Liver (tissue), 8 donors: ENCODE measurements at regions not wholly inside any gene's neighbourhood (a gene's known extent, or its start where the extent isn't known, plus 50 kb on each side); places are given as distances from the start of the nearest gene placed in this dataset.

Source experiments
- DNase-seq: peaks from one replicate; pipeline ENCODE4 v3.0.0-alpha.2; 2017; ENCODE audit warnings: low spot score
- H3K27ac ChIP-seq, 2 donors: one replicate each; pipeline ENCODE4 v1.7.0; 2013; ENCODE audit warnings: inconsistent platforms in 2 of 2, low read length in 2 of 2, control low read depth in 1 of 2, low read depth in 1 of 2, mild to moderate bottlenecking in 1 of 2
- H3K27me3 ChIP-seq, 4 donors: one replicate each; pipeline versions ENCODE4 v1.6.1 to v1.7.0; 2013; ENCODE audit warnings: low read length in 3 of 4, inconsistent platforms in 1 of 4, mild to moderate bottlenecking in 1 of 4, moderate library complexity in 1 of 4; ENCODE audit not compliant: control insufficient read depth in 4 of 4, insufficient read depth in 4 of 4
- H3K36me3 ChIP-seq, 4 donors: one replicate each; pipeline versions ENCODE4 v1.6.1 to v1.7.0; 2013; ENCODE audit warnings: low read length in 3 of 4, mild to moderate bottlenecking in 3 of 4, low read depth in 1 of 4, moderate library complexity in 1 of 4; ENCODE audit not compliant: control insufficient read depth in 4 of 4, insufficient read depth in 3 of 4
- H3K4me1 ChIP-seq, 4 donors: one replicate each; pipeline versions ENCODE4 v1.6.1 to v1.7.0; 2013; ENCODE audit warnings: low read length in 3 of 4, mild to moderate bottlenecking in 3 of 4, moderate library complexity in 1 of 4; ENCODE audit not compliant: control insufficient read depth in 4 of 4, insufficient read depth in 4 of 4
- H3K4me3 ChIP-seq, 3 donors: one replicate each; pipeline versions ENCODE4 v1.6.1 to v1.7.0; 2013; ENCODE audit warnings: low read length in 3 of 3, control low read depth in 1 of 3, low read depth in 1 of 3, mild to moderate bottlenecking in 1 of 3
- H3K9ac ChIP-seq, 2 donors: one replicate each; pipeline ENCODE4 v1.7.0; 2013; ENCODE audit warnings: low read length in 2 of 2, mild to moderate bottlenecking in 2 of 2, moderate library complexity in 2 of 2, control low read depth in 1 of 2, low read depth in 1 of 2
- H3K9me3 ChIP-seq, 4 donors: one replicate each; pipeline versions ENCODE4 v1.6.1 to v1.7.0; 2013; ENCODE audit warnings: low read length in 3 of 4; ENCODE audit not compliant: control insufficient read depth in 4 of 4
- ATF3 ChIP-seq: IDR thresholded peaks from 2 replicates; pipeline ENCODE4 v1.6.1; 2016; ENCODE audit warnings: antibody characterized with exemption
- CTCF ChIP-seq: fragments of 150-350 bp; IDR thresholded peaks from 2 replicates; pipeline ENCODE4 v1.5.1; 2017; ENCODE audit warnings: improper control_type of control experiment, low read depth, low read length; ENCODE audit not compliant: missing input control
- EGR1 ChIP-seq, 2 donors: IDR thresholded peaks; 2 replicates each; pipeline ENCODE4 v1.6.1; 2016 to 2018; ENCODE audit warnings: antibody characterized with exemption in 2 of 2, low read depth in 2 of 2
- FOXA1 ChIP-seq: IDR thresholded peaks from 2 replicates; pipeline ENCODE4 v1.6.1; 2016; ENCODE audit warnings: antibody characterized with exemption
- FOXA2 ChIP-seq: IDR thresholded peaks from 2 replicates; pipeline ENCODE4 v1.6.1; 2016; ENCODE audit warnings: antibody characterized with exemption
- GABPA ChIP-seq, 2 donors: IDR thresholded peaks in 1 of 2; conservative IDR thresholded peaks in 1 of 2; 2 replicates each; pipeline ENCODE4 v1.6.1; 2016; ENCODE audit warnings: antibody characterized with exemption in 2 of 2, mild to moderate bottlenecking in 1 of 2, moderate library complexity in 1 of 2
- HNF4A ChIP-seq, 2 donors: conservative IDR thresholded peaks; 2 replicates each; pipeline ENCODE4 v1.6.1; 2016; ENCODE audit warnings: antibody characterized with exemption in 2 of 2, mild to moderate bottlenecking in 2 of 2
- HNF4G ChIP-seq: IDR thresholded peaks from 2 replicates; pipeline ENCODE4 v1.6.1; 2016; ENCODE audit warnings: antibody characterized with exemption
- JUND ChIP-seq, 2 donors: IDR thresholded peaks; 2 replicates each; pipeline ENCODE4 v1.6.1; 2016; ENCODE audit warnings: antibody characterized with exemption in 2 of 2
- MAX ChIP-seq: IDR thresholded peaks from 2 replicates; pipeline ENCODE4 v1.6.1; 2016; ENCODE audit warnings: antibody characterized with exemption
- NR2F2 ChIP-seq: IDR thresholded peaks from 2 replicates; pipeline ENCODE4 v1.6.1; 2016; ENCODE audit warnings: antibody characterized with exemption
- RAD21 ChIP-seq, 2 donors: IDR thresholded peaks; 2 replicates each; pipeline ENCODE4 v1.6.1; 2016; ENCODE audit warnings: antibody characterized with exemption in 2 of 2, mild to moderate bottlenecking in 2 of 2
- REST ChIP-seq: IDR thresholded peaks from 2 replicates; pipeline ENCODE4 v1.6.1; 2016; ENCODE audit warnings: antibody characterized with exemption, mild to moderate bottlenecking
- RXRA ChIP-seq, 2 donors: IDR thresholded peaks; 2 replicates each; pipeline ENCODE4 v1.6.1; 2017 to 2018; ENCODE audit warnings: antibody characterized with exemption in 2 of 2, mild to moderate bottlenecking in 1 of 2
- SP1 ChIP-seq: IDR thresholded peaks from 2 replicates; pipeline ENCODE4 v1.6.1; 2018; ENCODE audit warnings: antibody characterized with exemption, mild to moderate bottlenecking
- TAF1 ChIP-seq: conservative IDR thresholded peaks from 2 replicates; pipeline ENCODE4 v1.6.1; 2016; ENCODE audit warnings: antibody characterized with exemption, mild to moderate bottlenecking
- YY1 ChIP-seq: IDR thresholded peaks from 2 replicates; pipeline ENCODE4 v1.6.1; 2016; ENCODE audit warnings: antibody characterized with exemption, mild to moderate bottlenecking
- ZBTB33 ChIP-seq: IDR thresholded peaks from 2 replicates; pipeline ENCODE4 v1.6.1; 2016; ENCODE audit warnings: antibody characterized with exemption
- WGBS: extraction: QIAGEN DNeasy Blood & Tissue Kit; methylation state at CpG from one replicate; pipeline ENCODE4 v1.1.7; 2013; 5-methylcytosine and 5-hydroxymethylcytosine counted together
- donor health status: healthy.
- donor health status: healthy.
- donor health status: healthy.
- donor health status: healthy.
- donor health status: healthy.

- Histone ChIP-seq H3K4me1 (no peaks in the 10 kb centered on the region), H3K9ac (no peak overlapping the region), H3K27ac (no peak overlapping the region), H3K4me3 (no peak overlapping the region), H3K9me3 (no peaks in the 10 kb centered on the region), H3K36me3 (no peaks in the 10 kb centered on the region), H3K27me3 (no peaks in the 10 kb centered on the region)
- no peak for DNase-seq
- WGBS: 61% methylated on average over 5 of the region's 5 CpGs
- no peak for TF ChIP-seq RAD21 (IDR thresholded peaks at IDR 0.05)
- no peak for TF ChIP-seq RXRA (IDR thresholded peaks at IDR 0.05)
- no peak for TF ChIP-seq FOXA2
- no peak for TF ChIP-seq ZBTB33
- TF ChIP-seq MAX: no peak
- TF ChIP-seq ATF3: no peak
- no peak for TF ChIP-seq CTCF
- no peak for TF ChIP-seq FOXA1
- TF ChIP-seq GABPA (IDR thresholded peaks at IDR 0.05 in 1 of 2, conservative IDR thresholded peaks at IDR 0.05 in 1 of 2): no peak
- no peak for TF ChIP-seq REST
- no peak for TF ChIP-seq YY1
- TF ChIP-seq EGR1 (IDR thresholded peaks at IDR 0.05; ENCODE audit: low read depth in 2 of 2): no peak
- no peak for TF ChIP-seq HNF4G
- no peak for TF ChIP-seq JUND (IDR thresholded peaks at IDR 0.05)
- TF ChIP-seq NR2F2: no peak
- TF ChIP-seq HNF4A (conservative IDR thresholded peaks at IDR 0.05): no peak
- TF ChIP-seq TAF1: no peak
- TF ChIP-seq SP1: no peak
Measured at GRCh38 chr17:12296209-12296625, 275.5 kb downstream of the MAP2K4 start.

- 74% methylated on average over 4 of the region's 4 CpGs for WGBS
- no peaks in the 10 kb centered on the region for H3K9me3 ChIP-seq
- DNase-seq: no peak
- H3K4me1 ChIP-seq: no peaks in the 10 kb centered on the region
- no peak overlapping the region for H3K9ac ChIP-seq
- no peak overlapping the region for H3K27ac ChIP-seq
- H3K4me3 ChIP-seq: no peak overlapping the region
- H3K27me3 ChIP-seq: no peaks in the 10 kb centered on the region
- no peaks in the 10 kb centered on the region for H3K36me3 ChIP-seq
- no peak for TF ChIP-seq RXRA (IDR thresholded peaks at IDR 0.05)
- TF ChIP-seq HNF4G: no peak
- TF ChIP-seq ZBTB33: no peak
- no peak for TF ChIP-seq CTCF
- no peak for TF ChIP-seq GABPA (IDR thresholded peaks at IDR 0.05 in 1 of 2, conservative IDR thresholded peaks at IDR 0.05 in 1 of 2)
- TF ChIP-seq FOXA1: no peak
Measured at GRCh38 chr17:12301551-12301950, 280.9 kb downstream of the MAP2K4 start.
